Endodermal cell (in vitro differentiated cells): ENCODE measurements at regions not wholly inside any gene's neighbourhood (a gene's known extent, or its start where the extent isn't known, plus 50 kb on each side); places are given as distances from the start of the nearest gene placed in this dataset.
A peak's percentile ranks its signal among the peaks of the same experiment; 100 is the strongest.

Experiments used
- DNase-seq: peaks from one replicate; pipeline ENCODE4 v3.0.0-alpha.2; 2017
- H3K27ac ChIP-seq: 2 replicates; pipeline ENCODE4 v1.5.1; 2013; ENCODE audit warnings: mild to moderate bottlenecking, low read depth, low read length, moderate library complexity
- H3K27me3 ChIP-seq: 2 replicates; pipeline ENCODE4 v1.6.1; 2013; ENCODE audit warnings: mild to moderate bottlenecking, low read length, moderate library complexity; ENCODE audit not compliant: insufficient read depth, control insufficient read depth, poor library complexity, severe bottlenecking
- H3K36me3 ChIP-seq: 2 replicates; pipeline ENCODE4 v1.7.0; 2013; ENCODE audit warnings: mild to moderate bottlenecking, low read length, moderate library complexity; ENCODE audit not compliant: control insufficient read depth, insufficient read depth
- H3K4me1 ChIP-seq: one replicate; pipeline ENCODE4 v1.7.0; 2013; ENCODE audit warnings: low read length; ENCODE audit not compliant: control insufficient read depth, insufficient read depth
- H3K4me3 ChIP-seq: 2 replicates; pipeline ENCODE4 v1.5.1; 2013; ENCODE audit warnings: mild to moderate bottlenecking, low read length, moderate library complexity
- H3K9ac ChIP-seq: 2 replicates; pipeline ENCODE4 v1.6.1; 2013; ENCODE audit warnings: mild to moderate bottlenecking, low read length, moderate library complexity; ENCODE audit not compliant: poor library complexity, severe bottlenecking; ENCODE audit errors: extremely low read depth
- H3K9me3 ChIP-seq: 2 replicates; pipeline ENCODE4 v1.6.1; 2013; ENCODE audit warnings: mild to moderate bottlenecking, low read length, moderate library complexity; ENCODE audit not compliant: control insufficient read depth
- H3K27ac Mint-ChIP-seq: 2 replicates; pipeline ENCODE4 v1.8.0; 2020; ENCODE audit warnings: mixed read lengths
- H3K27me3 Mint-ChIP-seq: 2 replicates; pipeline ENCODE4 v1.8.0; 2021; ENCODE audit warnings: mild to moderate bottlenecking, mixed read lengths; ENCODE audit not compliant: insufficient read depth
- H3K36me3 Mint-ChIP-seq: 2 replicates; pipeline ENCODE4 v1.8.0; 2020; ENCODE audit warnings: low read depth, mixed read lengths
- H3K4me1 Mint-ChIP-seq: 2 replicates; pipeline ENCODE4 v1.8.0; 2020; ENCODE audit warnings: mixed read lengths
- H3K4me3 Mint-ChIP-seq: 2 replicates; pipeline ENCODE4 v1.8.0; 2020; ENCODE audit warnings: mild to moderate bottlenecking, moderate library complexity, mixed read lengths
- H3K9me3 Mint-ChIP-seq: 2 replicates; pipeline ENCODE4 v1.8.0; 2020; ENCODE audit warnings: mild to moderate bottlenecking, mixed read lengths
- WGBS, 2 experiments: methylation state at CpG; one replicate each; pipeline versions ENCODE4 v1.1.5 to v1.1.7; 2013; ENCODE audit warnings: missing lambda C conversion rate in 2 of 2, mixed read lengths in 1 of 2; ENCODE audit not compliant: insufficient coverage in 1 of 2, insufficient read length in 1 of 2; 5-methylcytosine and 5-hydroxymethylcytosine counted together
- TF ChIP-seq, protein P1 (sequence below): fragments of 200-600 bp; sonication (generic); conservative IDR thresholded peaks from 2 replicates; pipeline ENCODE4 v1.5.0; 2021; ENCODE audit warnings: antibody characterized with exemption, mild to moderate bottlenecking

DNA sequence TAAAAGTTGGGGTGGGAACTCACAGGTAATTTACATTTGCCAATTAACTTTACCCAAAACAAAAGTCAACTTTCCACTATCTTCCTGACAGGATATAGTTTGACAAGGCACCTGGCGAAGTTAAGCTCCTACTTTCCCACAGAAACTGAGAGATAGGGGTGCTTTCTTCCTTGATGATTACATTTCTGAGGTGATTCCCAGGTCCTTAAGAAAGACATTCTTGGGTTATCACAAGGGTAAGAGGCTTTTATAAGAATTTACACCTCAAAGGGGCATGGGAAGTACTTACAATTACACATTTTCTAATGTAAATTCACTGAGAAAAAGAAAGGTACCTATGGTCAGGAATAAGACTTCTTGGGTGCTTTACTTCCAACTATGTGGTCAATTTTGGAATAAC is 660.9 kb upstream of the MGAT4C start:
- no peak overlapping the region for H3K27ac ChIP-seq
- H3K4me1 ChIP-seq, result no peaks in the 10 kb centered on the region
- Mint-ChIP-seq H3K4me3 (no peak overlapping the region), H3K27me3 (peaks cover 2% of the 10 kb centered on the region), H3K36me3 (peaks cover 15% of the 10 kb centered on the region), H3K27ac (no peak overlapping the region), H3K4me1 (peaks cover 9% of the 10 kb centered on the region), H3K9me3 (peaks cover 22% of the 10 kb centered on the region)
- H3K36me3 ChIP-seq, result no peaks in the 10 kb centered on the region
- no peaks in the 10 kb centered on the region for H3K27me3 ChIP-seq
- peaks cover 4% of the 10 kb centered on the region for H3K9me3 ChIP-seq
- 79% methylated on average over 1 of the region's 1 CpG; no CpG with 5 or more reads in 1 of the 2 experiments for WGBS, 2 experiments
- H3K4me3 ChIP-seq, result no peak overlapping the region
- TF ChIP-seq, protein P1, sequence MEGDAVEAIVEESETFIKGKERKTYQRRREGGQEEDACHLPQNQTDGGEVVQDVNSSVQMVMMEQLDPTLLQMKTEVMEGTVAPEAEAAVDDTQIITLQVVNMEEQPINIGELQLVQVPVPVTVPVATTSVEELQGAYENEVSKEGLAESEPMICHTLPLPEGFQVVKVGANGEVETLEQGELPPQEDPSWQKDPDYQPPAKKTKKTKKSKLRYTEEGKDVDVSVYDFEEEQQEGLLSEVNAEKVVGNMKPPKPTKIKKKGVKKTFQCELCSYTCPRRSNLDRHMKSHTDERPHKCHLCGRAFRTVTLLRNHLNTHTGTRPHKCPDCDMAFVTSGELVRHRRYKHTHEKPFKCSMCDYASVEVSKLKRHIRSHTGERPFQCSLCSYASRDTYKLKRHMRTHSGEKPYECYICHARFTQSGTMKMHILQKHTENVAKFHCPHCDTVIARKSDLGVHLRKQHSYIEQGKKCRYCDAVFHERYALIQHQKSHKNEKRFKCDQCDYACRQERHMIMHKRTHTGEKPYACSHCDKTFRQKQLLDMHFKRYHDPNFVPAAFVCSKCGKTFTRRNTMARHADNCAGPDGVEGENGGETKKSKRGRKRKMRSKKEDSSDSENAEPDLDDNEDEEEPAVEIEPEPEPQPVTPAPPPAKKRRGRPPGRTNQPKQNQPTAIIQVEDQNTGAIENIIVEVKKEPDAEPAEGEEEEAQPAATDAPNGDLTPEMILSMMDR, result no peak
- DNase-seq, result no peak
- H3K9ac ChIP-seq, result no peak overlapping the region

DNA sequence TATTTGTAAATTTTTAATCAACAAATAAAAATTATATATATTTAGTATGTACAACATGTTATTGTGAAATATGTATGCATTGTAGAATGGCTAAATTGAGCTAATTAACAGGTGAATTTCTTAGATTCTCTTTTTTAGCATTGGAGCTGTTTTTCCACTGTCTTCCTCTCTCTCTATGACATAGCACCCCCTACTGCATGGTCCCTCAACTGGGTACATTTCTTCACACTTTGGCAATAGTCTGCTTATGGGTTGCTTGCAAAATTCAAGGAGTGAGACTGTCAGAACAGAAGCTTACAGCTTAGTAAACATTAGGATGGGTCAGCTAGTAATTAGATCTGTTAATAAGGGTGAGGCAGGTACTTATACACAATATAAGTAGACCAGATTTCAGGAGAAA is 658.5 kb upstream of the MGAT4C start:
- H3K9ac ChIP-seq, result no peak overlapping the region
- H3K27me3 Mint-ChIP-seq, result peaks cover 2% of the 10 kb centered on the region
- H3K4me3 ChIP-seq, result no peak overlapping the region
- DNase-seq, result peak; percentile 74
- H3K9me3 Mint-ChIP-seq, result peaks cover 31% of the 10 kb centered on the region
- H3K9me3 ChIP-seq, result peaks cover 4% of the 10 kb centered on the region
- no peak overlapping the region for H3K27ac Mint-ChIP-seq
- peaks cover 14% of the 10 kb centered on the region for H3K36me3 Mint-ChIP-seq
- no peak overlapping the region for H3K27ac ChIP-seq
- no peaks in the 10 kb centered on the region for H3K4me1 ChIP-seq
- H3K4me1 Mint-ChIP-seq, result peaks cover 9% of the 10 kb centered on the region
- H3K36me3 ChIP-seq, result no peaks in the 10 kb centered on the region
- no peak overlapping the region for H3K4me3 Mint-ChIP-seq
- H3K27me3 ChIP-seq, result no peaks in the 10 kb centered on the region
- TF ChIP-seq, protein P1, result peak; percentile 83

DNA sequence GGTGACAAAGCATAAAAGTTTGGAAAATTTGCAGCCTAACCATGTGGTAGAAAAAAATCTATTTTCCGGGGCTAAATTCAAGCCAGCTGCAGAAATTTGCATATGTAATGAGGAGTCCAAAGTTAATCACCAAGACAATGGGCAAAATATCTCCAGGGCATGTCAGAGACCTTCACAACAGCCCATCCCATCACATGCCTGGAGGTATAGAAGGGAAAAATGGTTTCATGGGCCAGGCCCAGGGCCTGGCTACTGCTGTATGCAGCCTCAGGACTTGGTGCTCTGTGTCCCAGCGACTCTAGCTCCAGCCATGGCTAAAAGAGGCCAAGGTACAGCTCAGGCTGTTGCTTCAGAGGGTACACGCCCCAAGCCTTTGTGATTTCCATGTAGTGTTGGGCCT is 655.8 kb upstream of the MGAT4C start:
- H3K27me3 ChIP-seq, result no peaks in the 10 kb centered on the region
- Mint-ChIP-seq H3K27me3 (no peaks in the 10 kb centered on the region), H3K36me3 (peaks cover 9% of the 10 kb centered on the region), H3K9me3 (peaks cover 23% of the 10 kb centered on the region), H3K27ac (no peak overlapping the region), H3K4me1 (peaks cover 2% of the 10 kb centered on the region), H3K4me3 (no peak overlapping the region)
- TF ChIP-seq, protein P1, result no peak
- H3K27ac ChIP-seq, result no peak overlapping the region
- H3K36me3 ChIP-seq, result no peaks in the 10 kb centered on the region
- no peak overlapping the region for H3K4me3 ChIP-seq
- H3K9ac ChIP-seq, result no peak overlapping the region
- no peaks in the 10 kb centered on the region for H3K4me1 ChIP-seq
- DNase-seq, result no peak
- 87 to 92% methylated on average over 3 of the region's 3 CpGs for WGBS, 2 experiments
- peaks cover 4% of the 10 kb centered on the region for H3K9me3 ChIP-seq
